Osteocyte (in vitro differentiated cells): ENCODE measurements at regions not wholly inside any gene's neighbourhood (a gene's known extent, or its start where the extent isn't known, plus 50 kb on each side); places are given as distances from the start of the nearest gene placed in this dataset.

Experiments
- DNase-seq: peaks from one replicate; pipeline ENCODE4 v3.0.0; 2021; ENCODE audit warnings: mixed read lengths; ENCODE audit not compliant: unreplicated experiment; ENCODE audit errors: extremely low spot score
- H3K27ac Mint-ChIP-seq: one replicate; pipeline ENCODE4 v1.8.0; 2021; ENCODE audit warnings: mild to moderate bottlenecking, mixed read lengths; ENCODE audit not compliant: unreplicated experiment
- H3K27me3 Mint-ChIP-seq: one replicate; pipeline ENCODE4 v1.8.0; 2021; ENCODE audit warnings: mixed read lengths; ENCODE audit not compliant: unreplicated experiment
- H3K36me3 Mint-ChIP-seq: one replicate; pipeline ENCODE4 v1.8.0; 2021; ENCODE audit warnings: mixed read lengths; ENCODE audit not compliant: unreplicated experiment
- H3K4me1 Mint-ChIP-seq: one replicate; pipeline ENCODE4 v1.8.0; 2021; ENCODE audit warnings: mixed read lengths; ENCODE audit not compliant: unreplicated experiment
- H3K4me3 Mint-ChIP-seq: one replicate; pipeline ENCODE4 v1.8.0; 2021; ENCODE audit warnings: mild to moderate bottlenecking, moderate library complexity, mixed read lengths; ENCODE audit not compliant: unreplicated experiment
- H3K9me3 Mint-ChIP-seq: one replicate; pipeline ENCODE4 v1.8.0; 2021; ENCODE audit warnings: mixed read lengths; ENCODE audit not compliant: unreplicated experiment
- CTCF ChIP-seq: fragments of 200-600 bp; sonication (generic); IDR thresholded peaks from 2 replicates; pipeline ENCODE4 v1.5.0; 2021; ENCODE audit warnings: antibody characterized with exemption, mild to moderate bottlenecking, moderate library complexity

GRCh38 chr11:32200136-32200847 is 109.4 kb downstream of the RCN1 start:
- TF ChIP-seq CTCF = no peak
- H3K9me3 Mint-ChIP-seq = no peaks in the 10 kb centered on the region
- H3K36me3 Mint-ChIP-seq = no peaks in the 10 kb centered on the region
- H3K27ac Mint-ChIP-seq = no peak overlapping the region
- no peaks in the 10 kb centered on the region for H3K4me1 Mint-ChIP-seq
- no peak overlapping the region for H3K4me3 Mint-ChIP-seq
- H3K27me3 Mint-ChIP-seq = peaks cover 12% of the 10 kb centered on the region
- DNase-seq = no peak

GRCh38 chr11:32204751-32205150 is 113.9 kb downstream of the RCN1 start:
- H3K4me1 Mint-ChIP-seq = no peaks in the 10 kb centered on the region
- peaks cover 3% of the 10 kb centered on the region for H3K27me3 Mint-ChIP-seq
- H3K4me3 Mint-ChIP-seq = no peak overlapping the region
- no peak for DNase-seq
- H3K27ac Mint-ChIP-seq = no peak overlapping the region
- TF ChIP-seq CTCF = no peak
- H3K9me3 Mint-ChIP-seq = no peaks in the 10 kb centered on the region
- no peaks in the 10 kb centered on the region for H3K36me3 Mint-ChIP-seq

- Mint-ChIP-seq H3K27me3 (peaks cover 3% of the 10 kb centered on the region), H3K27ac (no peak overlapping the region), H3K4me1 (no peaks in the 10 kb centered on the region), H3K4me3 (no peak overlapping the region), H3K9me3 (no peaks in the 10 kb centered on the region), H3K36me3 (no peaks in the 10 kb centered on the region)
- DNase-seq = no peak
- TF ChIP-seq CTCF = no peak
These were observed 119.7 kb downstream of the RCN1 start for GRCh38 chr11:32210556-32210955.

GRCh38 chr11:32213223-32213622 is 122.3 kb downstream of the RCN1 start:
- H3K9me3 Mint-ChIP-seq = no peaks in the 10 kb centered on the region
- DNase-seq = no peak
- H3K4me1 Mint-ChIP-seq = no peaks in the 10 kb centered on the region
- no peak for TF ChIP-seq CTCF
- H3K36me3 Mint-ChIP-seq = no peaks in the 10 kb centered on the region
- H3K27ac Mint-ChIP-seq = no peak overlapping the region
- H3K27me3 Mint-ChIP-seq = peaks cover 3% of the 10 kb centered on the region
- no peak overlapping the region for H3K4me3 Mint-ChIP-seq

- Mint-ChIP-seq H3K4me3 (no peak overlapping the region), H3K27ac (no peak overlapping the region), H3K36me3 (no peaks in the 10 kb centered on the region), H3K27me3 (peaks cover 3% of the 10 kb centered on the region), H3K4me1 (no peaks in the 10 kb centered on the region), H3K9me3 (no peaks in the 10 kb centered on the region)
- DNase-seq = no peak
- TF ChIP-seq CTCF = no peak
These were observed 124.3 kb downstream of the RCN1 start for GRCh38 chr11:32215157-32215556.
